GM18519 (cell line): ENCODE measurements at regions not wholly inside any gene's neighbourhood (a gene's known extent, or its start where the extent isn't known, plus 50 kb on each side); places are given as distances from the start of the nearest gene placed in this dataset.
A peak's percentile ranks its signal among the peaks of the same experiment; 100 is the strongest.

Source experiments
- ATAC-seq: cut with Tn5 transposase; IDR thresholded peaks from one replicate; pipeline ENCODE4 v1.9.1; 2021; ENCODE audit warnings: mild to moderate bottlenecking, moderate library complexity; ENCODE audit not compliant: unreplicated experiment, low FRiP score

- no peak for ATAC-seq
Observed at GRCh38 chr4:98210281-98210680, 50.9 kb upstream of the RAP1GDS1 start.

DNA sequence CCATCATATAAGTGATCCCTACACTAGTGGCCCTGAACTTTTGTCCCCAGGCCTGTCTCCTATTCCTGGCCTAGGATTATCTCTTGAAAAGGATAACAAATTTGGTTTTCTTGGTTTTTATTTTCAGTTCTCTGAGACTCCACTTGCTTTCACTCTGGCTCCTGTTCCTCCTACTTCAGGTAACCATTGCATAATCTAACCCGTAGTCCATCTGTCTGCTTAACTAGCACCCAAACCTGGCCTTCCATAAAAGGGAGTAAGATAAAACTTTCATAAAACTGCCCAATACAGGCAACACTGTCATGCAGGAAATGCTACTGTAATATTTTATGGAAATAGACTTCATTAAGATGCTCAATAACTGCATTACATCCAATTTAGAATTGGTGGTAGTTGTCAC lies 52.1 kb upstream of the RAP1GDS1 start:
- no peak for ATAC-seq

- peak; percentile 55 for ATAC-seq
Observed at GRCh38 chr4:98204236-98204553, 57.0 kb upstream of the RAP1GDS1 start.

GRCh38 chr4:98203332-98204235 lies 57.6 kb upstream of the RAP1GDS1 start:
- ATAC-seq, result peak; percentile 68

- no peak for ATAC-seq
Observed at GRCh38 chr4:98202907-98203306, 58.3 kb upstream of the RAP1GDS1 start.

GRCh38 chr4:98199247-98199646 lies 56.0 kb upstream of the STPG2 start:
- ATAC-seq, result no peak

DNA sequence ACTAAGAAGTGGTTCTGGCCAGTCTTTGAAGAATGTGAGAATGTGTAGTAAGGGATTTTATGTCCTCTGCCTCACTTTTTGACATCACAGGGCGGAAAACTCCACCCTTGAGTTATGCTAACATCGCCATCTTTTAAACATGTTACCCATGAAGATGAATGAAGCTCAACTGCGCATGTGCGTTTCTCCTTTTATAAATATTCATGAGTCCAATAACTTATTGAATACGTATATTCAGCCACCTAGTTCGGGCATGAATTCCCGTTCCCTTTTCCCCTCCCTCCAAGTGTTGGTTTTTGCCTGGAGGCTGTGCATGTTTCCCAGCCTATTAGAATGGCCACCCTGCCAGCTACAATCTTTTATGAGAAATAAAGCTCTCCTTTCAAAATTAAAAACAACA lies 51.7 kb upstream of the STPG2 start:
- no peak for ATAC-seq

GRCh38 chr4:98193459-98194105 lies 50.3 kb upstream of the STPG2 start:
- ATAC-seq, result no peak
